ENCODE measurements at regions not wholly inside any gene's neighbourhood (a gene's known extent, or its start where the extent isn't known, plus 50 kb on each side); places are given as distances from the start of the nearest gene placed in this dataset.

- DNase-seq (ENCODE audit: low read depth) = no peak
These were observed 52.2 kb upstream of the INPP5A start for GRCh38 chr10:132485391-132485790.

GRCh38 chr10:132486539-132487121 is 51.0 kb upstream of the INPP5A start:
- no peak for DNase-seq (ENCODE audit: low read depth)

- no peak for DNase-seq (ENCODE audit: low read depth)
These were observed 50.1 kb upstream of the INPP5A start for GRCh38 chr10:132487241-132488135.

All from forelimb muscle (tissue), 1 donor.